Activated CD8-positive, alpha-beta memory T cell treated with anti-CD3 and anti-CD28 coated beads, Interleukin-2, amount 50 U/mL, for 1 hour (primary cell): ENCODE measurements at regions not wholly inside any gene's neighbourhood (a gene's known extent, or its start where the extent isn't known, plus 50 kb on each side); places are given as distances from the start of the nearest gene placed in this dataset.

Experiments
- DNase-seq: peaks from one replicate; pipeline ENCODE4 v3.0.0-alpha.2; 2020; ENCODE audit errors: extremely low read depth

DNA sequence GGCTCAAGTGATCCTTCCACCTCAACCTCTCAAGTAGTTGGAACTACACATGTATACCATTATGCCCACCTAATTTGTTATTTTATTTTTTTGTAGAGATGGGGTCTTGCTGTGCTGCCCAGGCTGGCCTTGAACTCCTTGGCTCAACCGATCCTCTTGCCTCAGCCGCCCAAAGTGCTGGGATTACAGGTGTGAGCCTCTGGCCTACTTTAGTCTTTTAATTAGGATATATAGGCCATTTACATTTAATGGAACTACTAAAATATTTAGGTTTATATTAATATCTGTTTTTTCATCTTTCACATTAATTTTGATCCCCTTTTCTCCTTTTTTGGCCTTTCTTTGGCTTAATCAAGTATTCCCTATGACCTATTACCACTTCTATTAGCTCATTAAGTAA, 95.7 kb upstream of the OSR1 start:
- DNase-seq = no peak

GRCh38 chr2:19442731-19443130, 84.3 kb upstream of the OSR1 start:
- no peak for DNase-seq

DNA sequence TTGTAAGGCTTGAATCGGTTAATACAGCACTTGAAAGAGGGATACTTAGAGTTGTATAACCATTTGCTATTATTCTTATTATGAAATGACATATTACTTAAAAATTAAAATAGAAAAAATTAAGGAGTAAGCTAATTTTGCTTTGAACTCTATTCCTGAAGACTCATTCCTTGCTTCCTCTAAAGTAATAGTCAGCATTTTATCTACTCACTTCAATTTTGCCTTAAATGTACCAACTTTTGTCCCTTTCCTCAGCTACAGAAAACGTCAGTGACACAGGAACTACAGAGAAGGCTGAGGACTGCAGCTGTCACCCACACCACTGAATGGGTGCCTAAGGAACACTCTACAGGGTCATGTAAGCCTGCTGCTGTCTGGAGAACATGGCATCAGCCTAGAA, 80.7 kb upstream of the OSR1 start:
- no peak for DNase-seq

DNA sequence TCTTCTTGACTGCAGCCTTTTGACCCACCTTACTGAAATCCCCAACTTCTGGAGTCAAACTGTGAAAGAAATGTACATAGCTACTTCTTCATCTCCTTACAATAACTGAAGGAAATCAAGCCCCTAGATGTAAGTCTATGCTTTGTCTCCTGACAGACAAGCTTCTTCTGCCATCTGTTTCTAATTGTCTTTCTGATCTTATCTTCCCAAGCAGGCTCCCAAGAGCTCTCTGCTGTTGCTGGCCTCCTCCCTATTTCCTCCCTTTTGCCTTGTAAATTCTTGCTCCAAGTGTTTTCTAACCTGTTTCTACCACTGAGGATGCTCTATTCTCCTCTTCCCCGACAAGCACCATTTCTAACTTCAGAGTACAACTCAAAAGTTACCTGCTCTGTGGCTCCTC, 77.4 kb upstream of the OSR1 start:
- DNase-seq = no peak

DNA sequence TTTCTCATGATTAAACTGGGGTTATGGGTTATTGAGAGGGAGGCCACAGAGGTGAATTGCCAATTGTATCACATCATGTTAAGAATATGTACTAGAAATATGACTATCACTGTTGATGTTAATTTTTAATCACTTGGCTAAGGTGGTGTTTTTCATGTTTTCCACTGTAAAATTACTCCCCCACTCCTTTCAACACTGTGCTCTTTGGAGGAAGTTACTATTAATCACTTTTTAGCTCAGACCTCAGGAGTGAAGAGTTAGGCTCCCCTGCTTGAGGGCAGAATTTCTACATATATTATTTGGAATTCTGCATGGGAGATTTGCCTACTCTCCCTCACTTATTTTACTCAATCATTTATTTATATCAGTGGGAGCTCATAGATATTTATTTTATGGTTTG, 76.0 kb upstream of the OSR1 start:
- DNase-seq = no peak

GRCh38 chr2:19426941-19427340, 68.5 kb upstream of the OSR1 start:
- DNase-seq = no peak

DNA sequence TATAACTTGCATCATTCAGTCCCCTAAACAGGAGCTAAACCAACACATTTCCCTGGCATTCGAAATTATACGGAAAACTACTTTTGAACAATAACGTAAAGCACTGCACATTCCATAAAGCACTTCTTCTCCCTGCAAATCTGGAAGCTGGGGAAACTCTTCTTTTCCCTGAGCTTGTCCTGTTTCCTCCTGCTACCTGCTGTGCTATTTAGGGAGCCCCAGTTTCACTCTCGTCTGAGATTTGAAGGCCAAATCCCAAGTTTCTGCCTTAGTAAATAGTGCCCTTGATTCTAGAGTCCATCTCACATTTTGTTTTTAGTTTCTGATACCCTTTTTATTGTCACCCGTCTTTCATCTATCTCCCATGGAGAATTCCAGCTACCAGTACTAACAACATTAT, 67.7 kb upstream of the OSR1 start:
- no peak for DNase-seq

DNA sequence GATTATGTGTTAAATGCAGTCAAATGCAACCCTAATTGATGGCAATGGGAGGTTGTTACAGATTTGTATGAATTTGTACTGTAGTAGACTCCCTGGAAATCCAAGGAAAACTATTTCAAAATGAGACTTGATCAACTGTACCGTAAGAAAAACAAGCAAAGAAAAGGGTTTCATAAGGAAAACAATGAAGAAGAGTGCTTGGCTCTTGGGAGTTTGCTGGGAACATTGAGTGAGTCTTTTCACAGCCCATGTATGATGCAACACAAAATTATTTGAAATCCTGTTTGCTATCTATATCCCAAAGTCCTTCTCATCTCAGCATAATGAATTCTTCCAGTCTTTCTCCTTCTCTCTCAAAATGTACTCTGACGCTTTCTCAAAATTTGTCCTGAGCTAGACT, 67.0 kb upstream of the OSR1 start:
- DNase-seq = no peak

- no peak for DNase-seq
These were observed 60.9 kb upstream of the OSR1 start for GRCh38 chr2:19419211-19419880.

- DNase-seq = no peak
These were observed 58.6 kb upstream of the OSR1 start for GRCh38 chr2:19416784-19417684.

- DNase-seq = no peak
These were observed 57.7 kb upstream of the OSR1 start for GRCh38 chr2:19416083-19416482.

- no peak for DNase-seq
These were observed 50.6 kb upstream of the OSR1 start for GRCh38 chr2:19409046-19409445.

- DNase-seq = no peak
These were observed 50.2 kb upstream of the OSR1 start for GRCh38 chr2:19408592-19408991.
